IMR-90 (cell line): ENCODE measurements at regions not wholly inside any gene's neighbourhood (a gene's known extent, or its start where the extent isn't known, plus 50 kb on each side); places are given as distances from the start of the nearest gene placed in this dataset.

ENCODE experiments used
- ATAC-seq: fragments of 200-7000 bp; cut with Tn5 transposase; 2 replicates; pipeline ENCODE4 v1.9.1; 2020; ENCODE audit warnings: low read depth, mild to moderate bottlenecking, moderate library complexity
- BruUV-seq: library from RNA; stranded (reverse); fragments of 400-500 nt; replicated peaks from 2 replicates; lab custom pipeline; 2021; lab: Mats Ljungman, UMichigan
- CTCF ChIA-PET: fragments of 300-600 bp; formaldehyde crosslinking; extraction: SDS; loops from one replicate; lab custom pipeline; 2021; ENCODE audit warnings: antibody characterized with exemption; lab: Yijun Ruan, JAX
- POLR2A ChIA-PET: fragments of 300-600 bp; sonication (Branson Sonifier 250); formaldehyde crosslinking; loops from one replicate; lab custom pipeline; 2022; ENCODE audit warnings: antibody characterized with exemption; ENCODE audit not compliant: unreplicated experiment; lab: Charles Lee
- DNase-seq: peaks from one replicate; pipeline ENCODE4 v3.0.0; 2013
- H2AFZ ChIP-seq: replicated peaks from 2 replicates; pipeline ENCODE3; 2013; ENCODE audit warnings: low read length, mild to moderate bottlenecking; ENCODE audit not compliant: poor library complexity
- H2AK5ac ChIP-seq: 2 replicates; pipeline ENCODE4 v1.6.1; 2013; ENCODE audit warnings: low read depth, low read length, inconsistent platforms
- H2AK9ac ChIP-seq: replicated peaks from 2 replicates; pipeline ENCODE3; 2013; ENCODE audit warnings: mild to moderate bottlenecking, low read depth, low read length, moderate library complexity; ENCODE audit not compliant: poor library complexity
- H2BK120ac ChIP-seq: 2 replicates; pipeline ENCODE4 v1.6.1; 2013; ENCODE audit warnings: low read depth, low read length, inconsistent platforms
- H2BK15ac ChIP-seq: 3 replicates; pipeline ENCODE4 v1.6.1; 2013; ENCODE audit warnings: low read depth, low read length, inconsistent platforms
- H2BK20ac ChIP-seq: 2 replicates; pipeline ENCODE4 v1.6.1; 2013; ENCODE audit warnings: low read depth, mild to moderate bottlenecking, inconsistent platforms, low read length, moderate library complexity
- H2BK5ac ChIP-seq: 2 replicates; pipeline ENCODE4 v1.6.1; 2013; ENCODE audit warnings: mild to moderate bottlenecking, low read depth, low read length, inconsistent platforms; ENCODE audit not compliant: poor library complexity, severe bottlenecking
- H3K14ac ChIP-seq: replicated peaks from 2 replicates; pipeline ENCODE4 v1.6.1; 2013; ENCODE audit warnings: low read depth, low read length, inconsistent platforms
- H3K18ac ChIP-seq: 2 replicates; pipeline ENCODE4 v1.6.1; 2013; ENCODE audit warnings: low read depth, low read length, control low read depth
- H3K23ac ChIP-seq: 2 replicates; pipeline ENCODE4 v1.6.1; 2013; ENCODE audit warnings: low read depth, low read length, inconsistent platforms
- H3K27ac ChIP-seq: 2 replicates; pipeline ENCODE4 v1.5.1; 2013; ENCODE audit warnings: mild to moderate bottlenecking, control low read depth, low read length; ENCODE audit not compliant: insufficient read depth
- H3K27me3 ChIP-seq: 2 replicates; pipeline ENCODE4 v1.6.1; 2013; ENCODE audit warnings: low read length; ENCODE audit not compliant: control insufficient read depth, insufficient read depth
- H3K36me3 ChIP-seq: 2 replicates; pipeline ENCODE4 v1.6.1; 2013; ENCODE audit warnings: low read length, mixed read lengths; ENCODE audit not compliant: control insufficient read depth, insufficient read depth
- H3K4ac ChIP-seq: 2 replicates; pipeline ENCODE4 v1.6.1; 2013; ENCODE audit warnings: low read depth, low read length, inconsistent platforms
- H3K4me1 ChIP-seq: 2 replicates; pipeline ENCODE4 v1.6.1; 2013; ENCODE audit warnings: low read length, mixed read lengths; ENCODE audit not compliant: control insufficient read depth, insufficient read depth
- H3K4me2 ChIP-seq: 2 replicates; pipeline ENCODE4 v1.6.1; 2013; ENCODE audit warnings: low read depth, mild to moderate bottlenecking, control low read depth, low read length, moderate library complexity
- H3K4me3 ChIP-seq: 2 replicates; pipeline ENCODE4 v1.5.1; 2013; ENCODE audit warnings: low read depth, mild to moderate bottlenecking, control low read depth, low read length, moderate library complexity; ENCODE audit not compliant: insufficient read depth
- H3K56ac ChIP-seq: 2 replicates; pipeline ENCODE4 v1.6.1; 2013; ENCODE audit warnings: low read length, inconsistent platforms; ENCODE audit not compliant: insufficient read depth; ENCODE audit errors: extremely low read depth
- H3K79me1 ChIP-seq, 2 experiments: 2 replicates each; pipeline ENCODE4 v1.6.1; 2013; ENCODE audit warnings: low read length in 2 of 2, inconsistent platforms in 1 of 2, low read depth in 1 of 2
- H3K9ac ChIP-seq: 2 replicates; pipeline ENCODE4 v1.6.1; 2013; ENCODE audit warnings: low read depth, low read length, control low read depth
- H3K9me1 ChIP-seq: 2 replicates; pipeline ENCODE4 v1.6.1; 2013; ENCODE audit warnings: low read length, inconsistent platforms; ENCODE audit not compliant: insufficient read depth
- H3K9me3 ChIP-seq: 2 replicates; pipeline ENCODE4 v1.6.1; 2013; ENCODE audit warnings: low read length; ENCODE audit not compliant: control insufficient read depth, insufficient read depth
- H4K20me1 ChIP-seq: 2 replicates; pipeline ENCODE4 v1.6.1; 2013; ENCODE audit warnings: low read length, inconsistent platforms; ENCODE audit not compliant: insufficient read depth
- H4K5ac ChIP-seq: 2 replicates; pipeline ENCODE4 v1.6.1; 2013; ENCODE audit warnings: mild to moderate bottlenecking, low read depth, low read length, control low read depth
- H4K8ac ChIP-seq, 2 experiments: 2 replicates each; pipeline ENCODE4 v1.6.1; 2013; ENCODE audit warnings: low read depth in 2 of 2, low read length in 2 of 2, control low read depth in 1 of 2, inconsistent platforms in 1 of 2
- H4K91ac ChIP-seq: 2 replicates; pipeline ENCODE4 v1.6.1; 2013; ENCODE audit warnings: low read depth, low read length, inconsistent platforms; ENCODE audit not compliant: insufficient read depth
- BHLHE40 ChIP-seq: fragments of 150-350 bp; IDR thresholded peaks from 2 replicates; pipeline ENCODE4 v1.6.1; 2016; ENCODE audit warnings: mild to moderate bottlenecking, low read depth, low read length
- CEBPB ChIP-seq: IDR thresholded peaks from 2 replicates; pipeline ENCODE4 v1.6.1; 2012; ENCODE audit warnings: low read depth, low read length, improper control_type of control experiment
- CHD1 ChIP-seq: IDR thresholded peaks from 2 replicates; pipeline ENCODE4 v1.6.1; 2012; ENCODE audit warnings: low read depth, low read length, improper control_type of control experiment
- FOS ChIP-seq: fragments of 150-350 bp; IDR thresholded peaks from 2 replicates; pipeline ENCODE4 v1.6.1; 2016; ENCODE audit warnings: low read depth, low read length
- MAFK ChIP-seq: IDR thresholded peaks from 2 replicates; pipeline ENCODE4 v1.6.1; 2012; ENCODE audit warnings: low read depth, low read length, improper control_type of control experiment
- MAZ ChIP-seq: IDR thresholded peaks from 2 replicates; pipeline ENCODE4 v1.6.1; 2012; ENCODE audit warnings: low read depth, mild to moderate bottlenecking, low read length, improper control_type of control experiment, moderate library complexity, borderline replicate concordance
- MXI1 ChIP-seq: IDR thresholded peaks from 2 replicates; pipeline ENCODE4 v1.6.1; 2012; ENCODE audit warnings: low read depth, mild to moderate bottlenecking, low read length, moderate library complexity, borderline replicate concordance
- NFE2L2 ChIP-seq: fragments of 150-350 bp; IDR thresholded peaks from 2 replicates; pipeline ENCODE4 v1.6.1; 2016; ENCODE audit warnings: low read depth, mild to moderate bottlenecking, low read length
- POLR2A ChIP-seq: IDR thresholded peaks from 2 replicates; pipeline ENCODE4 v1.6.1; 2012; ENCODE audit warnings: mild to moderate bottlenecking, low read depth, low read length
- RAD21 ChIP-seq: IDR thresholded peaks from 2 replicates; pipeline ENCODE4 v1.6.1; 2012; ENCODE audit warnings: low read length, improper control_type of control experiment
- RCOR1 ChIP-seq: IDR thresholded peaks from 2 replicates; pipeline ENCODE4 v1.6.1; 2012; ENCODE audit warnings: mild to moderate bottlenecking, low read length, improper control_type of control experiment; ENCODE audit not compliant: insufficient replicate concordance
- RFX5 ChIP-seq: IDR thresholded peaks from 2 replicates; pipeline ENCODE4 v1.8.0; 2012; ENCODE audit warnings: low read depth, mild to moderate bottlenecking, low read length, moderate library complexity
- SMC3 ChIP-seq: fragments of 150-350 bp; IDR thresholded peaks from 2 replicates; pipeline ENCODE4 v1.6.1; 2016; ENCODE audit warnings: low read depth, mild to moderate bottlenecking, antibody characterized with exemption, low read length, moderate library complexity
- WGBS, 2 experiments: methylation state at CpG; one replicate each; pipeline versions ENCODE4 v1.1.5 to v1.1.7; 2013; ENCODE audit warnings: missing lambda C conversion rate in 2 of 2; ENCODE audit not compliant: insufficient read length in 1 of 2; ENCODE audit errors: extremely low coverage in 2 of 2; 5-methylcytosine and 5-hydroxymethylcytosine counted together
- dilution Hi-C: fragments of 300-500 bp; cut with HindIII; formaldehyde crosslinking; loops from one replicate; pipeline ENCODE4 v1.14.3; 2018; ENCODE audit warnings: low sequenced_read_pairs; ENCODE audit not compliant: unreplicated experiment
- in situ Hi-C: fragments of 300-500 bp; cut with MboI; formaldehyde crosslinking; loops from 3 replicates; pipeline ENCODE4 v1.14.3; 2019; ENCODE audit warnings: low sequenced_read_pairs, inconsistent platforms, mixed read lengths
- intact Hi-C: fragments of 100-400 bp; cut with micrococcal nuclease; formaldehyde crosslinking; loops from 2 replicates; pipeline ENCODE4 v1.10.0; 2022
- TF ChIP-seq, protein P1 (sequence below): conservative IDR thresholded peaks from 2 replicates; pipeline ENCODE4 v1.5.1; 2012; ENCODE audit warnings: mild to moderate bottlenecking, low read depth, low read length, improper control_type of control experiment
- TF ChIP-seq, protein P2 (sequence below): fragments of 150-350 bp; IDR thresholded peaks from 2 replicates; pipeline ENCODE4 v1.6.1; 2016; ENCODE audit warnings: low read depth, mild to moderate bottlenecking, low read length, moderate library complexity, borderline replicate concordance
- TF ChIP-seq, protein P3 (sequence below): fragments of 150-350 bp; IDR thresholded peaks from 2 replicates; pipeline ENCODE4 v1.6.1; 2017; ENCODE audit warnings: mild to moderate bottlenecking, antibody characterized with exemption, low read length, low read depth

- ATAC-seq (no peak), DNase-seq (no peak)
- no peak overlapping the region for H2BK5ac ChIP-seq
- intact Hi-C loops: no loop called here
- no peak overlapping the region for H2BK120ac ChIP-seq
- ChIA-PET POLR2A (no interaction called here), CTCF (no interaction called here)
- no peaks in the 10 kb centered on the region for H4K20me1 ChIP-seq
- no peak overlapping the region for H3K27ac ChIP-seq
- peaks cover 9% of the 10 kb centered on the region; the same call in 1 of the 2 replicates for H3K9me3 ChIP-seq
- no peak overlapping the region for H4K91ac ChIP-seq
- dilution Hi-C loops: no loop called here
- no peak overlapping the region for H2AK5ac ChIP-seq
- H3K27me3 ChIP-seq: no peaks in the 10 kb centered on the region
- no peak overlapping the region for H4K5ac ChIP-seq
- no peaks in the 10 kb centered on the region for H3K9me1 ChIP-seq
- no peak overlapping the region for H3K9ac ChIP-seq
- H2AK9ac ChIP-seq: no peak overlapping the region
- H2AFZ ChIP-seq: no peak overlapping the region
- no CpG with 5 or more reads among the region's 4 CpGs for WGBS, 2 experiments
- no peak overlapping the region for H2BK20ac ChIP-seq
- H3K4me2 ChIP-seq: no peak overlapping the region
- H4K8ac ChIP-seq: no peak overlapping the region
- H3K36me3 ChIP-seq: no peaks in the 10 kb centered on the region
- no peak overlapping the region for H3K4ac ChIP-seq
- no peaks in the 10 kb centered on the region for H3K79me1 ChIP-seq
- H3K4me1 ChIP-seq: no peaks in the 10 kb centered on the region
- in situ Hi-C loops: no loop called here
- H3K23ac ChIP-seq: no peak overlapping the region
- no peak for TF ChIP-seq MXI1
- TF ChIP-seq, protein P1, sequence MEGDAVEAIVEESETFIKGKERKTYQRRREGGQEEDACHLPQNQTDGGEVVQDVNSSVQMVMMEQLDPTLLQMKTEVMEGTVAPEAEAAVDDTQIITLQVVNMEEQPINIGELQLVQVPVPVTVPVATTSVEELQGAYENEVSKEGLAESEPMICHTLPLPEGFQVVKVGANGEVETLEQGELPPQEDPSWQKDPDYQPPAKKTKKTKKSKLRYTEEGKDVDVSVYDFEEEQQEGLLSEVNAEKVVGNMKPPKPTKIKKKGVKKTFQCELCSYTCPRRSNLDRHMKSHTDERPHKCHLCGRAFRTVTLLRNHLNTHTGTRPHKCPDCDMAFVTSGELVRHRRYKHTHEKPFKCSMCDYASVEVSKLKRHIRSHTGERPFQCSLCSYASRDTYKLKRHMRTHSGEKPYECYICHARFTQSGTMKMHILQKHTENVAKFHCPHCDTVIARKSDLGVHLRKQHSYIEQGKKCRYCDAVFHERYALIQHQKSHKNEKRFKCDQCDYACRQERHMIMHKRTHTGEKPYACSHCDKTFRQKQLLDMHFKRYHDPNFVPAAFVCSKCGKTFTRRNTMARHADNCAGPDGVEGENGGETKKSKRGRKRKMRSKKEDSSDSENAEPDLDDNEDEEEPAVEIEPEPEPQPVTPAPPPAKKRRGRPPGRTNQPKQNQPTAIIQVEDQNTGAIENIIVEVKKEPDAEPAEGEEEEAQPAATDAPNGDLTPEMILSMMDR: no peak
- no peak for TF ChIP-seq NFE2L2
- TF ChIP-seq, protein P2, sequence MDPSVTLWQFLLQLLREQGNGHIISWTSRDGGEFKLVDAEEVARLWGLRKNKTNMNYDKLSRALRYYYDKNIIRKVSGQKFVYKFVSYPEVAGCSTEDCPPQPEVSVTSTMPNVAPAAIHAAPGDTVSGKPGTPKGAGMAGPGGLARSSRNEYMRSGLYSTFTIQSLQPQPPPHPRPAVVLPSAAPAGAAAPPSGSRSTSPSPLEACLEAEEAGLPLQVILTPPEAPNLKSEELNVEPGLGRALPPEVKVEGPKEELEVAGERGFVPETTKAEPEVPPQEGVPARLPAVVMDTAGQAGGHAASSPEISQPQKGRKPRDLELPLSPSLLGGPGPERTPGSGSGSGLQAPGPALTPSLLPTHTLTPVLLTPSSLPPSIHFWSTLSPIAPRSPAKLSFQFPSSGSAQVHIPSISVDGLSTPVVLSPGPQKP: no peak
- no peak for TF ChIP-seq FOS
- TF ChIP-seq MAZ: no peak
- no peak for TF ChIP-seq CHD1
- no peak for TF ChIP-seq SMC3
- TF ChIP-seq RAD21: no peak
- TF ChIP-seq, protein P3, sequence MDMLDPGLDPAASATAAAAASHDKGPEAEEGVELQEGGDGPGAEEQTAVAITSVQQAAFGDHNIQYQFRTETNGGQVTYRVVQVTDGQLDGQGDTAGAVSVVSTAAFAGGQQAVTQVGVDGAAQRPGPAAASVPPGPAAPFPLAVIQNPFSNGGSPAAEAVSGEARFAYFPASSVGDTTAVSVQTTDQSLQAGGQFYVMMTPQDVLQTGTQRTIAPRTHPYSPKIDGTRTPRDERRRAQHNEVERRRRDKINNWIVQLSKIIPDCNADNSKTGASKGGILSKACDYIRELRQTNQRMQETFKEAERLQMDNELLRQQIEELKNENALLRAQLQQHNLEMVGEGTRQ: no peak
- TF ChIP-seq RCOR1: no peak
- TF ChIP-seq BHLHE40: no peak
- no peak for TF ChIP-seq RFX5
- no peak for TF ChIP-seq MAFK
- TF ChIP-seq POLR2A: no peak
- no peak for TF ChIP-seq CEBPB
- no peak overlapping the region for H3K4me3 ChIP-seq
- no TSS peak for BruUV-seq
- no peak overlapping the region for H3K18ac ChIP-seq
- H3K14ac ChIP-seq: no peak overlapping the region
- no peak overlapping the region for H2BK15ac ChIP-seq
- H3K56ac ChIP-seq: no peak overlapping the region
Observed at GRCh38 chrX:3443184-3443583, 96.7 kb upstream of the MXRA5 start.
